NCI-H187 (cell line): ENCODE measurements at regions not wholly inside any gene's neighbourhood (a gene's known extent, or its start where the extent isn't known, plus 50 kb on each side); places are given as distances from the start of the nearest gene placed in this dataset.
"Not testable (repeated sequence)": the region's sequence is repeated elsewhere in the genome, so short reads cannot be mapped to it uniquely, and the experiment has no call there.

ENCODE experiments used
- DNase-seq, 2 experiments: peaks; one replicate each; lab custom pipeline; 2025; lab: John Stamatoyannopoulos, UW

DNA sequence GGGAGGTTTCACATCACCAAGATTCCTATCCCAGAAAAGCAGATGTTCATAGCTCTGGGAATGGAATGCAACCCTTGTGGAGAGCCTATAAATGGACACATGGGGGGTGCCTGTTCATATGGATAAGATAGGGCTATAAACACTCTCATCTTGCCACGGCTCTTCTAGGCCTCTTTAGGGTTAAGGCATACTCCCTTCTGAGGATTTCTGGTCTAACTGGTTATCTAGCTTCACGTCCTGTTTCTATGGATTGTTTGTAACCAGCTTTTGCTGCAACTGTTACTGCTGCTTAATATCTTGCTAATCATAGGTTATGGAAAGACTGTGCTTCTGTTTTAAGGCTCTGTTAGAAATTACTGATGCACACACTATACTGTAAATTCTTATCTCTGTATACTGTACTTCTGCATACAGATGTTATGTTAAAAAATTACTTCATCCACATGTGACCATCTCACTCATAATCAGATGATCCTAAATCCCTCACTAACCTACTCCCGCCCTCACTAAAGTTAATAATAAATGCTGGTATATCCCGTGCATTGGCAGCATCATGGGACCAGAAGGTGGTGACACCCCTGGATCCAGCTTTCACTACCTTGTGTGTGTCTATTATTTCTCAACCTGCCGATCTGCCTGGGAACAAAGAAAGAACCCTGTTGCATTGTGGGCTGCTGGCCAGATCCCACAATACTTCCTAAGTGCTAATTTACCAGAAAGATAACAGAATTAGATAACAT, 68.7 kb downstream of the PRKAB2 start:
- DNase-seq, result not testable (repeated sequence)

DNA sequence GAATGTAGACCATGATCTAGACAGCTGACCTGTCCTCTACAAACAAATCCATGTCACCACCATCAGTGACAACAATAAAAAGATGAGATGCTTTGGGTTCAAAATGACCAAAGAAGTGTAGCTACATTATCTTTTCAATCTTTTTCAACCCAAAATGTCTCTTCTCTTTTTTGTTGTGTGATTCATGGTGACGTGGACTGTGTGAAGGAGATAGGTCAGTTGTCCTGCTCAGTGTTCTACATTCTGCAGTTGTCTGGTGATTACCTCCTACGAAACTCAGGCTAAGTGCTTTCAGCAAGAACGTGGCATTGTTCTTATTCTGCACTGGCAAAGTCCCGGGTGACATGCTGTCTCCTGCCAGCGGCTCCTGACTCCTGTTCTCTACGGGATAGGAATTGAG, 73.1 kb downstream of the PRKAB2 start:
- DNase-seq, result no peak

DNA sequence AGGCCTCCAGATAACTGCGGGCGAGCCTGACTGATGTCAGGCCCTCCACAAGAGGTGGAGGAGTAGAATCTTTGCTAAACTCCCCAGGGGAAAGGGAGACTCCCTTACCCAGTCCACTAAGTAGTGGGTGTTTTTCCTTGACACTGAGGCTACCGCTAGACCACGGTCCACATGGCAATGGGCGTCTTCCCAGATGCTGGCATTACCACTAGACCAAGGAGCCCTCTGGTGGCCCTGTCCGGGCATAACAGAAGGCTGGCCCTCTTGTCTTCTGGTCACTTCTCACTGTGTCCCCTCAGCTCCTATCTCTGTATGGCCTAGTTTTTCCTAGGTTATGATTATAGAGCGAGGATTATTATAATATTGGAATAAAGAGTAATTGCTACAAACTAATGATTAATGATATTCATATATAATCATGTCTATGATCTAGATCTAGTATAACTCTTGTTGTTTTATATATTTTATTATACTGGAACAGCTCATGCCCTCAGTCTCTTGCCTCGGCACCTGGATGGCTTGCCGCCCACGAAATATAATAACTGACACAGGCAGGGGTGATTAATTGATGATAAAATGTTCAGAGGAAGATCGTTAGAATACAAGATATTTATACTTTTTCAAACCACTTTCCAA, 73.8 kb downstream of the PRKAB2 start:
- not testable (repeated sequence) for DNase-seq

DNA sequence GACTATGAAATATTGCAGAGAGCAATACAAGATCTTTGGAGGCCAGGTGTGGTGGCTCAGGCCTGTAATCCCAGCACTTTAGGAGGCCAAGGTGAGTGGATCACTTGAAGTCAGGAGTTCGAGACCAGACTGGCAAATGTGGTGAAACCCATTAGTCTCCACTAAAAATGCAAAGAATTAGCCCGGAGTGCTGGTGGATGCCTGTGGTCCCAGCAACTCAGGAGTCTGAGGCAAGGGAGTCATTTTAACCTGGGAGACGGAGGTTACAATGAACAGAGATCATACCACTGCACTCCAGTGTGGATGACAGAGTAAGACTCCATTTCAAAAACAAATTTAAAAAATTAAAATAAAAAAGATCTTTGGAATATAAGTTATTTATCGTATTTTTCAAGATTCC, 76.6 kb downstream of the PRKAB2 start:
- DNase-seq, result no peak

DNA sequence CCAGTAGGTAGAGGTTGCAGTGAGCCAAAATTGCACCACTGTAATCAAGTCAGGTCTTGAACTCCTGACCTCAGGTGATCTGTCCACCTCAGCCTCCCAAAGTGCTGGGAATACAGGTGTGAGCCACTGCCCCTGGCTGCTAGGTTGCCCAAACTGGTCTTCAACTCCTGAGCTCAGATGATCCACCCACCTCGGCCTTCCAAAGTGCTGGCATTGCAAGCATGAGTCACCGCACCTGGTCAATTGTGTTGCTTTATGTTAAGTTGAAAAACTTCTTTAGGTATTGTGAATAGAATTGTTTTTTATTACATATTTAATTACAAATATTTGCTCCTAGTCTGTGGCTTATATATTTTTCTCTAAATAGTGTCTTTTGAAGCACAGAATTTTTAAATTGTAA, 80.5 kb downstream of the PRKAB2 start:
- no peak for DNase-seq

DNA sequence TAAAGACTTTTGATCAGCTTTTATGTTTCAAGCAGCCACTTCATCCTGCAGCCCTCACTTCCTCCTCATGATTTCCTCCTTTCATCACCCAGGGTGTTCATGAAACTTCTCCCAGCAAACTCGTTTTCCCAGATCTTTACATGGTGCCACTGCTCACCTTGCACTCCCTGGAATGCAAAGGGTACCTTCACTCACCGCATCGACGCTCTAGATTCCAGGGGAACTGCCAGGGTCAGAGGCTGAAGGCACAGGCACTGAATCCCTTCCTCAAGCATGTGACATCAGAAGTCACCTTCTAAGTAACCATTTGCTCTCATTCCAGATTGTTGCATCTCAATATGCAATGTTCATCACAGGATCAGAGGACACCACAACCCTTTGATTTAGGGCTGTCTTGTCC, 82.8 kb downstream of the PRKAB2 start:
- no peak for DNase-seq

DNA sequence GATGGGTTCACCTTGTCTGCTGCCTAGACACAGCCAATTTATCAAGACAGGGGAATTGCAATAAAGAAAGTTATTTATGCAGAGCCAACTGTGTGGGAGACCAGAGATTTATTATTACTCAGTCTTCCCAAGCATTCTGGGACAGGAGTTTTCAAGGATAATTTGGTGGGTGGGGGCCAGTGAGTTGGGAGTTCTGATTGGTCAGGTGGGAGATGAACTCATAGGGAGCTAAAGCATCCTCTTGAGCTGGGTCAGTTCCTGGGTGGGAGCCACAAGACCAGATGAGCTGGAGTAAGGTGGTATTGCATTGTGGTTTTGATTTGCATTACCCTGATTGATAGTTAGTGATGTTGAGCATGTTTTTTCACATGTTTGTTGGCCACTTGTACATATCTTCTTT, 86.1 kb downstream of the PRKAB2 start:
- DNase-seq, result no peak

DNA sequence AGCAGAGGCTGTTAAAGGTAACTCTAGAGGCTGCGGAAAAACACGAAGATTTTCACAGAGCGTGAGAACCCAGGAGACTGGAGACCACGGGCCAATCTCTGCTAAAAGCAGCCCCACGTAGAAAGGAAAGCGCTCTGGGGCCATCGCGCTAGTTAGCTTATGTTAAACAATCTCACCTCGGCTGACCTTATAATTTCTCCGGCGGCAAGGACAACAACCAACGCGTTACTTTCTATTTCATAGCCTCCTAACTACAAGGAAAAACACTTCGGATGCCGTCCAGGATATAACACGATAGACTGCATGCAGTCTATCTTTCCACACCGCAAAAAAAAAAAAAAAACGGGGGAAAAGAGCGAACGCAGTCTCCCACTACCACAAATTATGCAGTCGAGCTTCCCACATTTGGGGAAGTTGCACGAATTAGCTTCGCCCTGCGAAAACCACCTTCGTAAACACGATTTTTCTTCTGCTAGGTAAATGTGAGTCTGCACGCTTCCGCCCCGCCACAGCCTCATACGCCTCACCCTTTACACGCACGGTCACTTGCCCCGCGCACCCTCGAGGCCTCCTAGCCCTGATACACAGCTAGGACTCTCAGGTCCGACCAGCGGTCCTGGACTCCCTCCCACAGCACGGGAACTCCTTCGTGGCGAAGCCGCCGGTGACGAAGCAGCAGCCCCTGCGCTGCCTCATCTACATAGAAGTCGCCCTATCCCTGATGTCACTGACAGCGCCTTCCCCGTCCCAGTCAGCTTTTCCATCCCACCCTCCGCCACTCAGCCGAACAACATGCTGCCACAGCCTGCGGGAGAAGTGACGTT, 87.8 kb downstream of the PRKAB2 start:
- peak; percentile 68 to 96 for DNase-seq

DNA sequence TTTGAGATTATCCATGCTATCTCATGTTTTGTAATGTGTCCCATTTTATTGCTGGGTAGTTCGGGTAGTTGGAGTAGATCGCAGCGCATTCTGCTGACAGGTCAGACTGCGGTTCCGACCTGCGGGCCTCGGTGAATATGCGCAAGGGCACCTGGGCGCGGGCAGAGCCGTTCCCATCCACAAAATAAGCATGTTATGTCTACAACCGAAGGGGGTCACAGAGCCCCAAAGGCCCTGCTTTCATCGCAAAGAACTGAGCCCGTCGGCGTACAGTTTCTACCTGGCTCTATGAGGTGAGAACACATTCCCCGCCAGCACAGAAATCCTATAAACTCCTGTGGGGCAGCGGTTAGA, 88.4 kb downstream of the PRKAB2 start:
- DNase-seq, result no peak

DNA sequence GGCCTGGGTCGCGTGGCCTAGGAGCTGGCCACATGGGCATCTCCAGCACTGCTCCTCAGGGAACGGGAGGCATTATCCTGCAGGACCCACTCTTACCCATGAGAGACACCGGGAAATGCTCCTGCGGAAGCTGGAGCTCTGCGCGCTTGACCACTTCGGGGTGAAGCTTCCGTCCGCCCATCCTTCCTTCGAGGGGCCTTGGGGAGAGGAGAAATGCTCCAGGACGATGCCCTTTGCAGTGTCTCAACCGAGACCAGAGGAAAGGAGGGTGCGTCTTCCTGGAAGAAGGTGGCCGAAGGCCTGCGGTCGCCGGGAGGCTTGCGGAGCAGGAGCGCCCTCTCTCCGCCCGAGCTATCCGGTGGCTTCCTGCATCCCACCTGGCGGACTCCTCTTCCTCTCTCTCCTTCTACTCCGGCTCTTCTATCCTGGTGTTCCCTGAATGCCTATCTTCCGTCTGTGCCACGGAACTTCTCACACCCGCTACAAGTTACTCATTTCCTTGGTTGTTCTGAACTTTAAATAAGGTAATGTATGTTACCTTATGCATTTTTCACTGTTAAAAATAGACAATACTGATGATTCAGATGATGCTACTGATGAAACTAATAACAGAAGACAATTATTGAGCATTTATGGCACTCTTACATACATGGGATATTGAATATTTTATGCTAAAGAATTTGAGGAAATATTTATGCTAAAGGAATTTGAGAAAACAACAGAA, 91.4 kb downstream of the PRKAB2 start:
- DNase-seq, result no peak

DNA sequence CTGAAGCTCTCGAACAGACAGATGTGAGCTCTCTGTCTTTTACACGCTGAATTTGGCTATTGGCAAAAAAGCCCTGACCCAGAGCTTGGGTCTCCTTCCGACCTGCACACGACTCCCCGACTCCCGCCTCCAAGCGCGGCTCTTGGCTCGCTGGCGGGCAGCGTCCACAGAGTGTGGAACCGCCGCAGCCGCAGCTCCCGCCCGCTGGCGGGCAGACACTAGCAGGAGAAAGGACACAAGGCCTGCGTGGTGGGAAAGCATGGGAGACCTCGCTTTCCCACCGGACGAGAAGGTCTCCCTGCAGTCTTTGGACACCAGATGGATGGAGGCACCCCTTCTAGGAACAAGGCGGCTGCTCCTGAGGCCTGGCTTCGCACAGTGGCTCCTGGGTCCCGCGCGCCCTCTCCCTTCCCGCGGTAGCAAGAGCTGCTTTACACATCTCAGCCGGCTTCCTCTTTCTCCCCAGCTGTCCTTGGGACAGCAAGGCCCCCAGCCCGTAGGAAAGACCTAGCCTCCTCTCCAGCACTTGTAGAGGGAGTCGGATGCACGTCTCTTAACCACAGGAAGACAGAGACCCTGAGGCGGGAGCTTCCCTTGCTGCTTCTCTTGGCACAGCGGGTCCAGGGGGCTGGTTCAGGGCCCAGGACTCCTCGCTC, 92.1 kb downstream of the PRKAB2 start:
- no peak for DNase-seq

DNA sequence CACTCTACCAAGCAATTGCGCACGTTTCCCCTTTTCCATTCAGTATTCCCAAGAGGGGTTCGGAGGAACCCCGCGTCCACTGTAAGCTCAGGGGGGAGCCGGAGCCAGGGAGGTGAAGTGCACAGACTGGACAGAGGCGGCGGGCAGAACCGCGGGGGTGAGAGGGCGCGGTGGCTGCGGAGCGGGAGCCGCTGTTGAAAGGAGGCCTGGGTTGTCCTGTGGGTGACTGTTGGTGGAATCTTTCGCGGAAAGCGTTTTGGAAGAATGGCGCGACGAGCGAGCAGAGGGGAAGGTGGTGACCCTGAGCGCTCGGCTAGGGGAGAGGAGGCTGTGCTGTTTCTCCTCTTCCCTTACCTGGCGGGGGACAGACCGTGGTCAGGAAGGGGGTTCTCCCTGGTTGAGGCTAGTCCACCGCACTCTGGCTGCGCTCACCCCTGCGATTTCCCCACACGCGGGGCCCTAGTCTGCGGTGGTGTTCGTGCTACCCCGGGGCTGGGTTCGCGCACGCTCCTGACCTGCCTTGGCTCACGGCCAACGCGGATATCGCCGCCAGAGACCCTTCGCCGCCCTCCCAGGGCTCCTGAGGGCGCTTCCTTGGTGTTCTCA, 92.8 kb downstream of the PRKAB2 start:
- DNase-seq, result no peak

DNA sequence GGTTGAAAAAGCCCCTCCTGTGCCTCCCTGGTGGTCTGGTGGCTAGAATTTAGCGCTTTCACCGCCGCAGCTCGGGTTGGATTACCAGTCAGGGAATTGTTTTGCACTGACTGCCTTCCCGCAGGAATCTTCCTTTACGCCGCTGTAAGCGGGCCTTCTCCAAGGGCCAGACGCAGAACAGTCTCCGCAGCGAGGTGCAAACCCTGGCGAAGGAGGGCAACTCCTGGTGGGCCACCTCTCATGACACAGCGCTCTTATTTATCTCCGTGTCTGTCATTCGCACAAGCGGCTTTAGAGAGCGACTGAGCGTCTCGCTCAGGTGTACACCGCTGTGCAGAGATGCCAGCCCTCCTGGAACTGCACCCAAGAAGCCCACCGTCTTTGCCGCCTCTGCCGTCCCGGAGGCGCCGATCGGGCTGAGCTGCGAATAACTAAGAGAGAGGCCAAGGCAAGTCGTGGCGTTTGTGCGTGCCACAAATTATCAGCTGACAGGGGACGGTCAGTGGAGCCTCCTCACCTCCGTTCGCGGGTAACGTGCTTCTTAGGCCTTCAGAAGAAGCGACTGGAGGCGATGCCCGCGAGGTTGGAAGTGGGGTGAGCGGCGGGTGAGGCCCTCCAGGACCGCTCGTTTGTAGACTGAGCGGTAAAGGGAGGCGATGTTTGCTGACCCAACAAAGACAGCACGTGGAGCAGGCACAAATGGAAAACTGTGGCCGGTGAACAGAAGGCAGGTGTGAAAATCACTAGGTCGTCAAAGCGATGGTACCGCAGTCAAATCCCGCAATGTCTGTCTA, 93.5 kb downstream of the PRKAB2 start:
- no peak for DNase-seq

DNA sequence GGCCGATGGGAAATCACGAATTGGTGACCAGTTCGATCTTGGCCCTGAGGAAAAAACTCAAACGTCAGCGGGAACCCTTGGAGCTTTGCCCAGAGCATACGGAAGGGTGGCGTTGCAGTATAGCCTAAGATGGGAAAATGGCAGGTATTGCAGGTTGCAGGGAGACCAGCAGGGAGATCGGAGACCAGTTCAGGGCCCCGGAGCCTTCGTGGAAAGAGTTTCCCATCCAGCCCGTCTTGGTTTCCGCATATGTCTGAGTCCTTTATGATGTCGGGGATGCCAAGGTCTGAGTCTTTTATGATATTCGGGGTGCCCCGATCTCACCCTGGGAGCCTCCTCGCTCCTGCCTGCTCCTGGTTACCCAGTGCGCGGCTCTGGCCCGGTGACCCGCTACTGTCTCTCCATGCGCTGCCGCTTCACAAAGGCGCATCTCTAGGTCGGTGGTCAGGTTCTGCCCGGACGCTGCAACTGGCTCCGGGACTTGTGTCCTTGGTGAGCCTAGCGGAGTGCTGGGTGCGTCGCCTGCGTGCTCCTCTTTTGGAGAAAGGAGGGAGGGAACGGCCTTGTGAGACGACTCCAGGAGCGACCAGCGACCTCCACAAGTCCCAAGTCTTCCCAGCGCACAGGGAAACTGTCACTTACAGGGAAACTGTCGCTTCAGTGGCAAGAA, 94.2 kb downstream of the PRKAB2 start:
- DNase-seq, result no peak

DNA sequence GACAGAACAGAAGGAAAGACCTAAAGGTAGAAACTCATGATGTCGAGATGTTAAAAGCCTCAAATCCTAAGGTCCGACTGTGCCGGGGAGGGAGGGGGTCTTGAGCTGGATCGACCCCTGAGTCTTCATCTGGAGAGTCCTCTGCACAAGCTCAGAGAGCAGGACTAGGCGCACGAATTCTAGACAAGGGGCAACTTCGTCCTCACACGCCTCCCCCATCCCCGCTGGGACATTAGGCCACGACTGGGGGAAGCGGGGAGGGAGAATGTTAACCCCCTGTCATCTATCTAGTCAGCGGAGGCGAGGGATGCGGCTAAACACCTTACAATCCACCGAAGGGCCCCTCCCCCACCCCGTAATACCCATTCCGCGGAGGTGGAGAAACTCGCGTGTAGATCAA, 94.7 kb downstream of the PRKAB2 start:
- no peak for DNase-seq

DNA sequence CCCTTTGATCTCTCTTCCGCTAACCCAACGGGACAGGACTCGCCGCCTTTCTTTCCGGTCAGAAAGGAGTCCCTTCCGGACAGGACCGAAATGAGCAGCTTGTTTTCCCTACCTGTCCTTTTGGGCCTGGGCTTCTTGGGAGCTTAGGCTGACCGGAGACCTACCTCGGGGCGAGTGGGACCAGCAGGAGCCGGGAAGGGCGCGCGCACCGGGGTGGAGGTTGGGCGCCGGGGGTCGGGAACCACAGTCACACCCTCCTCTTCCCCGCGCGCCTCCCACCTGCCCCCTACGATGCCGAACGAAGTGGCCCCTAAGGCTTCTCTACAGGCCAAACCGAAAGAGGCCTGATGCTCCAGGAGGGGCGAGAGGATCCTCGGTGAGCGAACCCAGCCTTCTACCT, 95.2 kb downstream of the PRKAB2 start:
- no peak for DNase-seq

DNA sequence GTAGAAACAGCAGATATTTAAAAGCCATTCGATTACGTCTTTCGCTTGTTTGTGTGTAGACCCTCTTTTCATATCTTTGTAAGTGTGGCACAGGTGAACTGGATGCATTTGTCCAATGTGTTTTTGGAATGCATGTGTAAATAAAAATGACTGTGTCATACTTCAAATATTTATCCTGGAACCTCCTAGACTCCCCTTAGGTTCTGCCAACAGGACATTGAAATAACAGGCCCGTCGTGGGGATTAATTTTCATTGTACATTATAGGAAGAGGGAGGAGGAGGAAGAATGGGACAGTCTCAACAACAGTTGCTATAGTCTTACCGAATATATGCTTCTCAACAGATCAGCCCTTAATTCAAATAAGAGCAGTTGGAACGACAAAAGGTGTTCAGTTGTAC, 95.8 kb downstream of the PRKAB2 start:
- DNase-seq, result no peak

DNA sequence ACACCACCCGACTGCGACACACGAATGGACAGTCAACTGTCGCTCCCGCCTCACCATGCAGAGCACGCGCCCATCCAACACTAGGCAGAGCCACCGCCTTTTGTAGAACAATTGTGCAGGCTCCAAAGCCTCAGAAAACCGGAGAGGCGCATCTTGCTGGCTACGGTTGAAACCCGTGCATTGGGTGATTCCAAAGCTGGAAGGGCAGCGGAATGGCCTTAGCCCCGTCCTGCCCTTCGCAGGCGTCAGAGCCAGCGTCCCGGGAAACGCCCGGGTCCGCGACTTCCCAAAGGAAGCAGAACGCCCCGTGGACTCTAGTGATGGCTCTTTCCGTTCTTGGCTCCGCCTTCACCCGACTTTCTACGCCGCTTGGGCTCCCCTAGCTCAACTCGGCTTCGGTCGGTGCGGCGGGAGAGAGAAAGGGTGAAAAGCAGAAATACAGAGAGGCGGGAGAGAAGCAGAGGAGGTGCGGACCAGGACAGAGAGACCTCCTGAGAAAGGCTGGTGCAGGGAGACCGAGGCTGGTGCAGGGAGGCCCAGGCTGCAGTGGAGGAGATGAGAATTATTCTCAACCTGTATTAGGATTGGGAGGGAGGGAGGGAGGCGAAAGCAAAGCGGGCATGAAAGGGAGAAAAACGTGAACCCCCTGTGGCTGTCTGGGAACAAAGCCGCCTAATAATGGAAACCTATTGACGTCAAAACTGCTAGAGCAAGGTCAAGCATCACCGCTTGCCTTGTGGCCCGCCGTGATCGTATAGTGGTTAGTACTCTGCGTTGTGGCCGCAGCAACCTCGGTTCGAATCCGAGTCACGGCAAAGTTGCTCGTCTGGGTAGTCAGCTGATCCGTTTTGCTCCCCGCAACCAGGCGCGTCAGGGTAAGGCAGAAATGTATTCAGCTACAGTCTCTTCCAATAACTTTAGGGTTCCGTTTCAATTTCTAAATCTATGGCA, 99.5 kb downstream of the PRKAB2 start:
- DNase-seq, result no peak

DNA sequence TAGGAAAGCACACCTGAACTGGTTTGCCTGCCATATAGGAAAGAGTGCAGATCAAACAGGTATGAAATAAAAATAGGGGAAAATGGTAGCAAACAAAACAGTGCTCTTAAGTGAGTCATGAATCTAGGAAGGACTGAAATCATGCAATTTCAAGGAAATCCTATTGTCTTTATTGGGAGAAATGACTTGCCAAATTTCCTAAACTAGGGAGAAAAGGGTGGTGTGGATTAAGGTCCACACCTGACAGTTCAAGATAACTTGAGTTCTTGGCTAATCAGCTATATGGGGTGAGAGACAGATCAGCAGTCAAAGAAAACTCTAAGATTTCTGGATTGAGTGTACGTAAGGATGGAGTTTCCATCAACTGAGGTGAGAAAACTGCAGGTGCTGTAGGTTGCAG, 101.1 kb downstream of the PRKAB2 start:
- DNase-seq, result no peak
